NCI-H1694 (cell line): ENCODE measurements at regions not wholly inside any gene's neighbourhood (a gene's known extent, or its start where the extent isn't known, plus 50 kb on each side); places are given as distances from the start of the nearest gene placed in this dataset.

Experiments used
- DNase-seq: peaks from one replicate; lab custom pipeline; 2025; lab: John Stamatoyannopoulos, UW

- DNase-seq = no peak
Observed at GRCh38 chr15:31151301-31152233, 50.0 kb upstream of the TRPM1 start.

DNA sequence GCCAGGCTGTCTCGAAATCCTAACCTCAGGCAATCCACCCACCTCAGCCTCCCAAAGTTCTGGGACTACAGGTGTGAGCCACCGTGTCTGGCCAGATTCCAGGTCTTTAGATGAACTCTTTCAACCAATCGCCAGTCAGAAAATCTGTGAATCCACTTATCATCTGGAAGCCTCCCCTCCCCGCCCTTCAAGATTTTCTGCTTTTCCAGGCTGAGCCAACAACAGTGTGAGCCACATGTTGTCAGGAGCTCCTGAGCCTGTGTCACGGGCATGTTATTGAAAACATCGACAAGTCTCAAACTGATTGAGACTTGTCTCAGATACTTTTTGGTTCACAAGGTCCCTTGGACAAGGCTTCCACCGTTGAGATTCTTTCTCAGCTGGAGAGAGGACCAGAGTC lies 52.0 kb upstream of the TRPM1 start:
- no peak for DNase-seq

DNA sequence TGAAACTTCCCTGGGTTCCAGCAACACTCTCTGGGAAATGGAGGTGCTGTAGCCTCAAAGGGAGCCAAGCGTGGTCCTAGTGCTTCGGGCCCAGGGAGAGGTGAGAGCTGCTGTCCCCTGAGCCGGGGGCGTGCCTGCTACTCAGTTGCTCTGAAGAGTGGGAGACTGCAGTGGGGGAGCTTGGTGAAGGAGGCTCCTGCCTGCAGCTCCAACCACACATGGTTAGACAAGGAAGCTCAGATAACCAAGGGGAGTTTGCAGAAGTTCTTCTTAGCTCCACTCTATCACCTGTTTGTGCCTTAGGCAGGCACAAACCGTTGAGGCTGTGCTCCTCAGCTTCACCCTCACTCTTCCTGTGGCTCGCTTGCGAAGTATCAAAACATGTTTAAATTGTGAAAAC lies 53.6 kb upstream of the TRPM1 start:
- DNase-seq = no peak

GRCh38 chr15:31156226-31156625 lies 54.7 kb upstream of the TRPM1 start:
- DNase-seq = no peak

DNA sequence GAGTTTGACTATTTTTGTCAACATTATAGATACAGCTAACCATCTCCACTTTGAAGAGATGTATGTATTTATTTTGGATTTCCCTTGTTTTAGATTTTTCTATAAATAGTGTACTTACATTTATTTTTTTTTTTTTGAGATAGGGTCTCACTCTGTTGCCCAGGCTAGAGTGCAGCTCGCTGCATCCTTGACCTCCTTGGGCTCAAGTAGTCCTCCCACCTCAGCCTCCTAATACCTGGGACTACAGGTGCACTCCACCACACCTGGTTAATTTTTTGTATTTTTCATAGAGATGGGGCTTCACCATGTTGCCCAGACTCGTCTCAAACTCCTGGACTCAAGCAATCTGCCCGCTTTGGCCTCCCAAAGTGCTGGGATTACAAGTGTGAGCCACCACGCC lies 55.3 kb upstream of the TRPM1 start:
- DNase-seq = no peak

- DNase-seq = no peak
Observed at GRCh38 chr15:31157644-31158069, 56.1 kb upstream of the TRPM1 start.

DNA sequence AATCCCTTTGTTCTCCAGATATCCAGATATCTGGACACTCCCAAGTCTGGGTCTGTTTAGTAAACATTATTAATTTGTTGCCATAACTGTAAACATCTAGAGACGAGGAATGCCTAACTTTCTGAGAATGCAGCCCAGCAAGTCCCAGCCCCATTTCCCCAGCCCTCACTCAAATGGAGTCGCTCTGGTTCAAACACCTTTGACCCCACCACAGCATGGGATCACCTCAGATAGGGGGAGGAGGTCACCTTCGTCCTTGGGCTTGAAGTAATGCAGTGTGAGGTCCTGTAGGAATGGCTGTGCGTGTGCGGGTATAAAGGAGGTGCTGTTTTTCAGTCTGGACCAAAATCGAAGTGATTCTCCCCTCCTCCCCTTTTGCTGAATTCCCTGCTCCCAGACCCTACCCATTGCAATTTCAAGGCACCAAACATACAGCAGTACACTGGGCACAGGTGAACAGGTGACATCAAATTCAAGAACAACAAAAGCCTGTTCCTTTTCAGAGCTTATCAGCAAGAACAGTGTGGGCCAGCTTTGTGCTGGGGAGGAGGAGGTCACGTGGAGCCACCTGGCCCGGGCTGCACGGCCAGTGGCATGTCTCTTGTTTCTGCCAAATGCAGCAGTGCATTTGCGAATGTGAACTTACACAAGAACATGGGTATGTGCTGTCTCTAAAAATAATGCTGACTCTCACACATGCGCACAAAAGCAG lies 57.5 kb upstream of the TRPM1 start:
- no peak for DNase-seq

GRCh38 chr15:31159837-31160236 lies 58.3 kb upstream of the TRPM1 start:
- no peak for DNase-seq

- DNase-seq = no peak
Observed at GRCh38 chr15:31160297-31160696, 58.8 kb upstream of the TRPM1 start.

GRCh38 chr15:31160740-31161495 lies 59.4 kb upstream of the TRPM1 start:
- DNase-seq = no peak

- no peak for DNase-seq
Observed at GRCh38 chr15:31161951-31162350, 60.4 kb upstream of the TRPM1 start.

DNA sequence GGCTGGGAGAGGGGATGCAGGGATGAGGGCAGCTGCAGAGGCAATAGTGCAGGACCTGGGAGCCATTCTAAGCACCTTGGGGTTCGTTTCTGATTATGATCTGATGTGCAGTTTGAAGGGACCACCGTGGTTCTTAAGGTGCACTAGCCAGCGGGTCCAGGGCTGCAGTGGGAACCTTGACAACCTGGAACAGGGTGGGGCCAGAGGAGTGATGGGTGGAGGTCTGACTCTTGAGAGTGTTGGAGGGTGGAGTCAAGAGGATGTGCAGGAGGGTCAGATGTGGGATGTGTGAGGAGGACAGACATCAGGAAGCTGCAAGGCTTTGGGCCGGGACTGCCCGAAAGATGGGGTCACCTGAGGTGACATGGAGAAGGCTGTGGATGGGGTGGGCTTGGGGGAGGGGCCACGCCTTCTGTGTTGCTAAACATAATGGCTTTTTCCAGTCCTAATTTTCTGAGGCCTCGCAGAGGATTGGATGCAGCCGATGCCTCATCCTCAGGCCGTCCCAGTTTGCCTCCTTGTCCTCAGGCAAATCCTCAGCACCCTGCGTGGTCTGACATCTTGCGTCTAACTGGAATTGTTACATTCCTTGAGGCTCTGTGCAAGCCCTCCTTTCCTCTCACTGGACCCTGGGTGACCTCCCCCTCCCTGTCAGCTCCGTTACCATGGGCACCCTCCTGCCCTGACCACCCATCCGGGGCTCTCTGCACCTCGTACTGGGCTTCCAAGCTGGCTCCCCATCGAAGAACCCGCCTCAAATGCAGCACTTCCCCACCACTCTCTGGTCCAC lies 61.4 kb upstream of the TRPM1 start:
- DNase-seq = no peak

DNA sequence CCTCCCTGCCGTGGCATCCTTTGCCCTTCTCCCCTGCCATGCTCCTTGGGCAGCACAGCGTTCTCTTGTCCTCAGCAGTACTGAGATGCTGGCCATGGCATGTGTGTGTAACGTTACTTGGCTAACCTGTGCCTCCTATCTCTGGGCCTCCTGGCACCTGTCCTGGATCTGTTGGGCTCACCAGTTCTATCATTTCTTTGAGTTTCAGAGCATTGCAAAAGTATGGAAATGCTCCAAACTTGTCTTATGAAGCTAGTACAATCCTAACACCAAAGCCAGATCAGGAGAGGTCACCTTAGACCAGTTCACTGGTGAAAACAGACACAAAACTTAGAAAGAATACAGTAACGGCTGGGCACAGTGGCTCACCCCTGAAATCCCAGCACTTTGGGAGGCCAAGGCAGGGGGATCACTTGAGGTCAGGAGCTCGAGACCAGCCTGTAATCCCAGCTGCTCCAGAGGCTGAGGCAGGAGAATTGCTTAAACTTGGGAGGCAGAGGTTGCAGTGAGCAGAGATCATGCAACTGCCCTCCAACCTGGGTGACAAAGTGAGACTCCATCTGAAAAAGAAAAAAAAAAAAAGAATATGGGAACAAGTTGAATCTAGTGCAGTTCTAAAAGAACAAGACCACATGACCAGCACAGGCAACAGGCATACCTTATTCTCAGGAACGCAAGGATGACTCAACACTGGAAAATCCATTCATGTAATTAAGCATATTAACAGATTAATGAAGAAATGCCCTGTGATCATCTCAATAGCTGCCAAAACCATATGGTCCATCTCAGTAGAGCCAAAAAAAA lies 62.4 kb upstream of the TRPM1 start:
- no peak for DNase-seq

DNA sequence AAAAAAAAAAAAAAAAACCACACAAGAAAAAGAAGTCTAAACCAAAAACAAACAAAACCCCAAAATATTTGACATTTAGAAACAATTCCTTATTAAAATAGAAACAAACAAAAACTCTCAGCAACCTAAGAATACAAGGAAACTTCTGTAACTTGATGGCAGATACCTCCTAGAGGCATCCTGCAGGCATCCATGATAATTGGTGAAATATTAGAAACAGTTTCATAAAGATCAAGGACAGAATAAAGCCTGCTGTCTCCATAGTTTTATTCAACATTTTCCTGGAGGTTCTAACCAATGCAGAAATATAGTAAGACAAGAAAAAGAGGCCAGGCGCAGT lies 63.0 kb upstream of the TRPM1 start:
- no peak for DNase-seq

DNA sequence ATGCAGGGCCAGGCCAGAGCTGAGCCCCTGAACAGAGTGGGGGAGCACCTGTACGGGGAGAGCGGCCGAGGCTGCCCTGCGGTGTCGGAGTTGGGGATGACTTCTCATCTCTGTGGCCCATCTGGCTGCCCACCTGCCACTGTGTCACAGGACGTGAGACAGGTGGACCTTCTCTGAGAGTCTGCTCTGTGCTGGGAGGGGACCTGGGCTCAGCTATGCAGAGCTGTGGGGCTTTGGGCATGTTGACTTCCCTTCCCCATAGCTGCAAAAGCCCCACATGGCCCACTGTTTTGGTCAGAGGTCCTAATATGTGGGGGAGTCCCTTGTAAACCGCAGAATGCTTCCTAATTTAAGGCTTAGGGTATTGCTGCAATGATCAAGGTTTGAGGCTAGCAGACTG lies 68.0 kb upstream of the TRPM1 start:
- no peak for DNase-seq

DNA sequence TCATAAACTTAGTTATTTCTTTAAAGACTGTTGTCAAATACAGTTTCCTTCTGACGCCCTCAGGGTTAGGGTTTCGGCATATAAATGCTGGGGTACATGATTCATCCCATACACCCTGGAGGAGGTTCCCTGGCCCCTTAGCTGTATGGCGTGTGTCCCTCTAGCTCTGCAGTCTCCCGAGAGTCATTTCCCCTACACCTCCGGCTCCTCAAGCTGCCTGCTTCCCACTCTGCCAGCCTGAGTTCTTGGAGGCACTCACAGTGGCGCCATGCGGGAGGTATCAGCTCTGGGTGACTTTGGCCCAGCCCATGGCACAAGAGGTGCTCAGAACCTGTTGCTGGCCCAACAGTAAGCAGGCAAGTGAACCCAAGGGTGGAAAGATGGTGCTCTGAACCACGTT lies 70.2 kb upstream of the TRPM1 start:
- no peak for DNase-seq

GRCh38 chr15:31172606-31173005 lies 71.1 kb upstream of the TRPM1 start:
- DNase-seq = no peak

DNA sequence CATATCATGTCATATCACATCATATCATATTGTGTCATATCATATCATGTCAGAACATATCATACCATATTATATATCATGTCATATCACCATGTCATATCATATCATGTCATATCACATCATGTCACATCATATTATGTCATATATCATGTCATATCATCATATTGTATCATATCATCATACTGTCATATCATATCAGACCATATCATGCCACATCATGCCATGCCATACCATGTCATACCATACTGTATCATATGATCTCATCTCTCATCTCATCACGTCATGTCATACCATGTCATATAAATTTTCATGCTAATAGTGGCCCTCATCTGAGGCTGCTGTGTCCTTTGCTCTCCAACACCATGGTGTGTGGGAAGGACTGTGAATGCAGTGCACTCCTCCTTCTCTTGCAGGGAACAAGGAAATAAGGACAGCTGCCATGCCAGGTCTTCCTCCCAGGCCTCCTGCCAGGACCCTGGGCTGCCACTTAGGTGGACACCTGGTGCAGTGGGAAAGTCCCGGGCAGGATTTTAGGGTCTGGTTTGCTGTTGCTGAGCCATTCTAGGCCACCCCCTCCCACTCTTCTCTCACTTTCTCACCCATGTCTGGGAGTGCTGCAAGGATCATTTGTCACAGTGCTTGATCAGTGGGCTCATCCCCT lies 72.4 kb upstream of the TRPM1 start:
- no peak for DNase-seq

DNA sequence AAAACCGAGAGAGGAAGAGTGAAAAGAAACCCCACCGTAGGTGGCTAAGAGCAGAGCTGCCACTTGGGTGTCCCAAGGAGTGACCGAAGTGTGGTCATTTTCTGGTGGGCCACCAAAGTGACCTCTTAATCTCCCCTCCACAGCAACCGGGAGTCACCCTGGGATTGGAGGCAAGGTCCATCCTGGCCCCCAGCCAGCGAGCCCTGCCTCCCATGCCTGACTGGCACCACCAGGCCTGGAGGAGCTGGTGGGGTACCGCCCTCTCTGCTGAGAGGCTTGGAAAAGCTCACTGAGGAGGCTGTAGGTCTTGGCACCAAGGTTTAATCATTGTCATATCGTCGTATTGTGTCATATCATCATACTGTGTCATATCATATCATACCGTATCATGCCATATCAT lies 74.0 kb upstream of the TRPM1 start:
- DNase-seq = no peak

GRCh38 chr15:31177951-31178350 lies 76.4 kb upstream of the TRPM1 start:
- DNase-seq = no peak

DNA sequence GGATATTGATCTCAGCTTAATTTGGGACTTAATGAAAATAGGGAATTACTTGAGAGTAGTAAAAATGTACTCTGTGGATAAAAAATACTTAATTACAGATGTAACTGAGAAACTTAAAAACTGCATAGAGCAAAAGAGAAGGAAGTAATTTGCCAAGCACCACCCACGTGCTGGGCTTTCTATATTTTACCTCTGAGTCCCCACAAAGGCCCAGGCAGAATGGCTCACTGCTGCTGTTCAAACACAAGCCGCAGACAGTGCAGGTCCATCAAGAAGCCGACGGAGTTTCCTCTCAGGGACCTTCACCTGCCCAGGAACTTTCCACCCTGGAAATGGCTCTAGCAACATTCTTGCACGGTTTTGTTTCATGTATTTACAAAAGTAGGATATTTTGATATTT lies 77.2 kb upstream of the TRPM1 start:
- DNase-seq = no peak
